ENCODE measurements at regions not wholly inside any gene's neighbourhood (a gene's known extent, or its start where the extent isn't known, plus 50 kb on each side); places are given as distances from the start of the nearest gene placed in this dataset.
"Not testable (repeated sequence)": the region's sequence is repeated elsewhere in the genome, so short reads cannot be mapped to it uniquely, and the experiment has no call there.

GRCh38 chr5:179403426-179404147 lies 58.3 kb upstream of the ADAMTS2 start:
- no peak for TF ChIP-seq CTCF (IDR thresholded peaks at IDR 0.05)
- peaks cover 0 to 9% of the 10 kb centered on the region in 2 donors for H3K9me3 ChIP-seq
- no peaks in the 10 kb centered on the region for H3K36me3 ChIP-seq
- no peak overlapping the region for H3K4me3 ChIP-seq
- H3K27ac ChIP-seq: no peak overlapping the region
- H3K4me1 ChIP-seq: no peaks in the 10 kb centered on the region
- intact Hi-C loops (cut with DNase I): loop anchor here (1.0 kb wide), 1 partner anchor 236 kb away; no protein-coding TSS in a partner anchor
- no peak for DNase-seq (ENCODE audit: low spot score in 2 of 2)
- H3K27me3 ChIP-seq: no peaks in the 10 kb centered on the region

GRCh38 chr5:179400435-179400834 lies 55.2 kb upstream of the ADAMTS2 start:
- H3K4me1 ChIP-seq; H3K9me3 ChIP-seq; H3K27me3 ChIP-seq; H3K4me3 ChIP-seq; DNase-seq (ENCODE audit: low spot score in 2 of 2); H3K36me3 ChIP-seq; intact Hi-C loops (cut with DNase I); H3K27ac ChIP-seq: not testable (repeated sequence)

GRCh38 chr5:179400020-179400419 lies 54.8 kb upstream of the ADAMTS2 start:
- H3K27ac ChIP-seq: no peak overlapping the region
- H3K36me3 ChIP-seq: no peaks in the 10 kb centered on the region
- no peaks in the 10 kb centered on the region for H3K4me1 ChIP-seq
- intact Hi-C loops (cut with DNase I): no loop called here
- TF ChIP-seq CTCF (IDR thresholded peaks at IDR 0.05): no peak
- DNase-seq (ENCODE audit: low spot score in 2 of 2): no peak
- H3K9me3 ChIP-seq: peaks cover 0 to 9% of the 10 kb centered on the region in 2 donors
- no peak overlapping the region for H3K4me3 ChIP-seq
- H3K27me3 ChIP-seq: no peaks in the 10 kb centered on the region

- H3K27me3 ChIP-seq; DNase-seq (ENCODE audit: low spot score in 2 of 2); H3K4me1 ChIP-seq; H3K27ac ChIP-seq; H3K36me3 ChIP-seq; H3K9me3 ChIP-seq; H3K4me3 ChIP-seq; intact Hi-C loops (cut with DNase I): not testable (repeated sequence)
Observed at GRCh38 chr5:179399327-179399726, 54.1 kb upstream of the ADAMTS2 start.

- Histone ChIP-seq H3K4me3 (no peak overlapping the region), H3K36me3 (no peaks in the 10 kb centered on the region), H3K4me1 (no peaks in the 10 kb centered on the region), H3K9me3 (peaks cover 0 to 16% of the 10 kb centered on the region in 2 donors), H3K27me3 (no peaks in the 10 kb centered on the region), H3K27ac (no peak overlapping the region)
- DNase-seq (ENCODE audit: low spot score in 2 of 2): no peak
- no peak for TF ChIP-seq CTCF (IDR thresholded peaks at IDR 0.05)
- intact Hi-C loops (cut with DNase I): no loop called here
Observed at GRCh38 chr5:179397516-179397915, 52.3 kb upstream of the ADAMTS2 start.
